ENCODE measurements at regions not wholly inside any gene's neighbourhood (a gene's known extent, or its start where the extent isn't known, plus 50 kb on each side); places are given as distances from the start of the nearest gene placed in this dataset.

GRCh38 chr2:35708411-35708923 lies 647.1 kb upstream of the CRIM1 start:
- intact Hi-C loops (cut with DNase I) = no loop called here
- 75 to 87% methylated on average over 2 of the region's 2 CpGs for WGBS, 2 donors
- Histone ChIP-seq H3K36me3 (no peaks in the 10 kb centered on the region), H3K27me3 (no peaks in the 10 kb centered on the region), H3K27ac (no peak overlapping the region), H3K4me3 (no peak overlapping the region), H3K4me1 (no peaks in the 10 kb centered on the region), H3K9me3 (no peaks in the 10 kb centered on the region)
- FAIRE-seq = no peak
- ATAC-seq = no peak
- no peak for TF ChIP-seq CTCF (IDR thresholded peaks at IDR 0.05)
- no peak for DNase-seq

DNA sequence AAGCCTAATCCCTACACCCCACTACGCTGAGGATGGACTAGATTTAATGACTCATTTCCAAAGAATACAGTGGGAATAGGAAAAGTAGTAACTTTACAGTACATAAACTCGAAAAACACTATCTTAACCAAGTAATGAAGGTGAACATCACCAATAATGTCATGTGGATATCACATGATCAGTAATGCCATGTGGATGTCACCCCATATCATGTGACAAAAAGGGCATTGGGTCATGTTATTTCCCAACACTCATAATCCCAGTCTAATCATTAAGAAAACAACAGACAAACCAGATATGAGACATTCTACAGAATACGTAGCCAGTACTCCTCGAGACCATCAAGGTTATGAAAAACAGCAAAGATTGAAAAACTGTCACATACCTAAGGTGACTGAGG lies 667.3 kb upstream of the CRIM1 start:
- DNase-seq (no peak), FAIRE-seq (no peak), ATAC-seq (no peak)
- Histone ChIP-seq H3K36me3 (no peaks in the 10 kb centered on the region), H3K27me3 (no peaks in the 10 kb centered on the region), H3K4me1 (no peaks in the 10 kb centered on the region), H3K4me3 (no peak overlapping the region), H3K9me3 (no peaks in the 10 kb centered on the region), H3K27ac (no peak overlapping the region)
- intact Hi-C loops (cut with DNase I) = no loop called here
- no peak for TF ChIP-seq CTCF (IDR thresholded peaks at IDR 0.05)
- 45 to 58% methylated on average over 4 of the region's 4 CpGs for WGBS, 2 donors

GRCh38 chr2:35651688-35652323 lies 703.8 kb upstream of the CRIM1 start:
- DNase-seq (no peak), FAIRE-seq (no peak), ATAC-seq (no peak)
- H3K9me3 ChIP-seq = no peaks in the 10 kb centered on the region
- H3K4me1 ChIP-seq = no peaks in the 10 kb centered on the region
- intact Hi-C loops (cut with DNase I) = no loop called here
- no peaks in the 10 kb centered on the region for H3K36me3 ChIP-seq
- H3K27ac ChIP-seq = no peak overlapping the region
- 72 to 73% methylated on average over 2 of the region's 2 CpGs for WGBS, 2 donors
- H3K4me3 ChIP-seq = no peak overlapping the region
- no peak for TF ChIP-seq CTCF (IDR thresholded peaks at IDR 0.05)
- H3K27me3 ChIP-seq = no peaks in the 10 kb centered on the region

- Histone ChIP-seq H3K4me3 (no peak overlapping the region), H3K9me3 (no peaks in the 10 kb centered on the region), H3K4me1 (no peaks in the 10 kb centered on the region), H3K36me3 (no peaks in the 10 kb centered on the region), H3K27ac (no peak overlapping the region), H3K27me3 (no peaks in the 10 kb centered on the region)
- DNase-seq (no peak), ATAC-seq (no peak), FAIRE-seq (no peak)
- WGBS, 2 donors = 57 to 62% methylated on average over 2 of the region's 2 CpGs
- intact Hi-C loops (cut with DNase I) = no loop called here
- no peak for TF ChIP-seq CTCF (IDR thresholded peaks at IDR 0.05)
These were observed 740.9 kb upstream of the CRIM1 start for GRCh38 chr2:35614640-35615039.

DNA sequence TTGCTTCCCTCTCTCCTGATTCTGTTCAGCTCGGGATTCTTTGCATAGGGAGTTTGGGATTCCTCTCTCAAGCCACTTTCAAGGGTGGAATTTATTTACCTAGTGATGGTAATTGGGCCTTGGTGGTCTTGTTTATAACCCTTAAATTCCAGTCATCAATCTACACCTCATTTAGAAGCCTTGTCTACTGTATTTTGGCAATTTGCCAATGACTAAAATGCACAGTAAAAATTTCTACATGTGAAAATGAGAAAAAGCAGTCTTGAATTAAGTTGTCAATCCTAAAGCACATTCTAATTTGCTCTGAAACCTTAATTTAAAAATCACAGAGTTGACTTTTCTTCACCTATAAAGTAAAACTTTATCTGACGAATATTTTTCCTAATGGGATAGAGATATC lies 749.2 kb upstream of the CRIM1 start:
- no peak for TF ChIP-seq CTCF (IDR thresholded peaks at IDR 0.05)
- intact Hi-C loops (cut with DNase I) = no loop called here

More for the DNA sequence above, 749.2 kb upstream of the CRIM1 start:
- H3K27ac ChIP-seq = no peak overlapping the region
- no peaks in the 10 kb centered on the region for H3K9me3 ChIP-seq
- ATAC-seq = no peak
- WGBS, 2 donors = 59 to 69% methylated on average over 2 of the region's 2 CpGs
- H3K27me3 ChIP-seq = no peaks in the 10 kb centered on the region
- H3K36me3 ChIP-seq = no peaks in the 10 kb centered on the region
- no peaks in the 10 kb centered on the region for H3K4me1 ChIP-seq
- H3K4me3 ChIP-seq = no peak overlapping the region
- no peak for FAIRE-seq
- no peak for DNase-seq
